NCI-H510A (cell line): ENCODE measurements at regions not wholly inside any gene's neighbourhood (a gene's known extent, or its start where the extent isn't known, plus 50 kb on each side); places are given as distances from the start of the nearest gene placed in this dataset.
A peak's percentile ranks its signal among the peaks of the same experiment; 100 is the strongest.

Source experiments
- DNase-seq: peaks from one replicate; lab custom pipeline; 2025; lab: John Stamatoyannopoulos, UW

GRCh38 chrX:30414144-30414543 lies 105.0 kb upstream of the NR0B1 start:
- DNase-seq = peak; percentile 0

GRCh38 chrX:30402366-30402765 lies 93.2 kb upstream of the NR0B1 start:
- no peak for DNase-seq

- DNase-seq = no peak
These were observed 79.1 kb upstream of the NR0B1 start for GRCh38 chrX:30388325-30388724.

GRCh38 chrX:30373951-30374350 lies 64.8 kb upstream of the NR0B1 start:
- DNase-seq = no peak

- no peak for DNase-seq
These were observed 64.3 kb upstream of the NR0B1 start for GRCh38 chrX:30373479-30373878.

- DNase-seq = peak; percentile 33
These were observed 55.0 kb upstream of the NR0B1 start for GRCh38 chrX:30364229-30364628.
